ENCODE measurements at regions not wholly inside any gene's neighbourhood (a gene's known extent, or its start where the extent isn't known, plus 50 kb on each side); places are given as distances from the start of the nearest gene placed in this dataset.

DNA sequence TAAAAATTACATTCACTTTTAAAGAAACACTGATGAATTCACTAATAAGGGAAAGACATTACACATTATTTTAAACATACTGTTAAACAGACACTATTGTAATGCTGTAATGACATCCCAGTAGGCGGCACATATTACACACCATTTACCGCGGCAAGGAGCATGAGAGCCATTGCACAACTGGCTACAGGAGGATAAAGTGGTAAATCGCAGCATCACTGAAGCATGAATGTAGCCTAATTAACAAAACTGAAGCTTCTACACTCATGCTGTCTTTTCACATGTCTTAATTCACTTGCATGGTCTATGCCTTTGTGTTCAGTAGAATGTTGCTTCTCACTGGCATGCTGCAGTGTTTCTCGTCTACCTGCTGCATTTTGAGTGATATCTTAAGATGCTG, 1046.0 kb downstream of the MRPL39 start:
- TF ChIP-seq, protein P1, sequence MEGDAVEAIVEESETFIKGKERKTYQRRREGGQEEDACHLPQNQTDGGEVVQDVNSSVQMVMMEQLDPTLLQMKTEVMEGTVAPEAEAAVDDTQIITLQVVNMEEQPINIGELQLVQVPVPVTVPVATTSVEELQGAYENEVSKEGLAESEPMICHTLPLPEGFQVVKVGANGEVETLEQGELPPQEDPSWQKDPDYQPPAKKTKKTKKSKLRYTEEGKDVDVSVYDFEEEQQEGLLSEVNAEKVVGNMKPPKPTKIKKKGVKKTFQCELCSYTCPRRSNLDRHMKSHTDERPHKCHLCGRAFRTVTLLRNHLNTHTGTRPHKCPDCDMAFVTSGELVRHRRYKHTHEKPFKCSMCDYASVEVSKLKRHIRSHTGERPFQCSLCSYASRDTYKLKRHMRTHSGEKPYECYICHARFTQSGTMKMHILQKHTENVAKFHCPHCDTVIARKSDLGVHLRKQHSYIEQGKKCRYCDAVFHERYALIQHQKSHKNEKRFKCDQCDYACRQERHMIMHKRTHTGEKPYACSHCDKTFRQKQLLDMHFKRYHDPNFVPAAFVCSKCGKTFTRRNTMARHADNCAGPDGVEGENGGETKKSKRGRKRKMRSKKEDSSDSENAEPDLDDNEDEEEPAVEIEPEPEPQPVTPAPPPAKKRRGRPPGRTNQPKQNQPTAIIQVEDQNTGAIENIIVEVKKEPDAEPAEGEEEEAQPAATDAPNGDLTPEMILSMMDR (IDR thresholded peaks at IDR 0.05; ENCODE audit: low read length) = no peak
- TF ChIP-seq EZH2 (optimal IDR thresholded peaks at IDR 0.05; ENCODE audit: low read depth, low read length) = no peak
- TF ChIP-seq EZH2phosphoT487 (IDR thresholded peaks at IDR 0.05; ENCODE audit: low read length) = no peak
